K562 (cell line): ENCODE measurements at regions not wholly inside any gene's neighbourhood (a gene's known extent, or its start where the extent isn't known, plus 50 kb on each side); places are given as distances from the start of the nearest gene placed in this dataset.

Experiments used
- ATAC-seq: fragments of 200-7000 bp; cut with Tn5 transposase; 3 replicates; pipeline ENCODE4 v1.9.1; 2020; ENCODE audit warnings: moderate library complexity
- BruUV-seq: library from RNA; stranded (reverse); fragments of 400-500 nt; replicated peaks from 2 replicates; lab custom pipeline; 2021; lab: Mats Ljungman, UMichigan
- CTCF ChIA-PET: fragments of 300-600 bp; formaldehyde crosslinking; extraction: SDS; loops from one replicate; lab custom pipeline; 2021; ENCODE audit warnings: low intra/inter-chr PET ratio; lab: Yijun Ruan, JAX
- POLR2A ChIA-PET: fragments of 300-600, 350-650 bp; sonication (Branson Sonifier 250); formaldehyde crosslinking; extraction: SDS; loops from one replicate; lab custom pipeline; 2021; ENCODE audit warnings: antibody characterized with exemption, inconsistent platforms; lab: Yijun Ruan, JAX
- DNase-seq, 4 experiments: peaks; one replicate each; pipeline versions ENCODE4 v3.0.0 to v3.0.0-alpha.2; 2011 to 2018; ENCODE audit warnings: low spot score in 3 of 4, mixed read lengths in 3 of 4; ENCODE audit errors: extremely low read depth in 1 of 4
- FAIRE-seq: peaks from 2 replicates; lab custom pipeline; 2011; peaks lifted over from hg19 to GRCh38; lab: Jason Lieb, UNC
- H2AFZ ChIP-seq: 2 replicates; pipeline ENCODE4 v1.6.0; 2011; ENCODE audit warnings: low read depth, low read length, control low read depth, inconsistent platforms
- H3K27ac ChIP-seq: fragments of 200-600 bp; 3 replicates; pipeline ENCODE4 v1.8.0; 2011; ENCODE audit warnings: low read depth, mild to moderate bottlenecking, control low read depth, inconsistent platforms, low read length, moderate library complexity, mixed read lengths; ENCODE audit errors: extremely low read depth
- H3K27me3 ChIP-seq, 2 experiments: fragments of 300-600 bp in 1 of 2; 2 replicates in 1 of 2; 3 replicates in 1 of 2; pipeline versions ENCODE4 v1.6.0 to v1.8.0; 2011; ENCODE audit warnings: inconsistent platforms in 2 of 2, low read length in 2 of 2, mild to moderate bottlenecking in 1 of 2, mixed read lengths in 1 of 2, moderate library complexity in 1 of 2; ENCODE audit not compliant: control insufficient read depth in 2 of 2, insufficient read depth in 2 of 2
- H3K36me3 ChIP-seq: fragments of 300-600 bp; 3 replicates; pipeline ENCODE4 v1.8.0; 2011; ENCODE audit warnings: mild to moderate bottlenecking, low read length, inconsistent platforms; ENCODE audit not compliant: control insufficient read depth, insufficient read depth
- H3K4me1 ChIP-seq, 2 experiments: fragments of 200-600 bp in 1 of 2; replicated peaks in 1 of 2; 2 replicates in 1 of 2; 3 replicates in 1 of 2; pipeline versions ENCODE4 v1.5.1 to v1.8.0; 2011; ENCODE audit warnings: inconsistent platforms in 2 of 2, low read length in 2 of 2, mild to moderate bottlenecking in 1 of 2, mixed read lengths in 1 of 2, moderate library complexity in 1 of 2; ENCODE audit not compliant: control insufficient read depth in 2 of 2, insufficient read depth in 2 of 2
- H3K4me2 ChIP-seq: 2 replicates; pipeline ENCODE4 v1.6.1; 2011; ENCODE audit warnings: low read length, control low read depth, inconsistent platforms, mixed read lengths; ENCODE audit not compliant: insufficient read depth
- H3K4me3 ChIP-seq: fragments of 200-600 bp; sonication (generic), shearing (Covaris generic); 2 replicates; pipeline ENCODE4 v1.5.1; 2016; ENCODE audit warnings: control low read depth, inconsistent platforms
- H3K79me2 ChIP-seq: fragments of 200-600 bp; 3 replicates; pipeline ENCODE4 v1.8.0; 2011; ENCODE audit warnings: low read length, inconsistent platforms; ENCODE audit not compliant: control insufficient read depth, insufficient read depth
- H3K9ac ChIP-seq, 2 experiments: 2 replicates each; pipeline versions ENCODE4 v1.6.0 to v1.6.1; 2011; ENCODE audit warnings: low read depth in 2 of 2, low read length in 2 of 2, control low read depth in 1 of 2, inconsistent platforms in 1 of 2, mild to moderate bottlenecking in 1 of 2, mixed read lengths in 1 of 2; ENCODE audit not compliant: insufficient read depth in 1 of 2
- H3K9me1 ChIP-seq: one replicate; pipeline ENCODE4 v1.6.0; 2011; ENCODE audit warnings: inconsistent platforms, mild to moderate bottlenecking, low read length, moderate library complexity; ENCODE audit not compliant: control insufficient read depth, insufficient read depth
- H3K9me3 ChIP-seq: replicated peaks from 2 replicates; pipeline ENCODE4 v1.5.1; 2011; ENCODE audit warnings: low read depth, low read length, inconsistent platforms; ENCODE audit not compliant: control insufficient read depth, insufficient read depth
- H4K20me1 ChIP-seq: replicated peaks from 2 replicates; pipeline ENCODE4 v1.6.1; 2011; ENCODE audit warnings: low read length, inconsistent platforms, mixed read lengths; ENCODE audit not compliant: control insufficient read depth, insufficient read depth
- CHD2 ChIP-seq: IDR thresholded peaks from 2 replicates; pipeline ENCODE4 v1.6.1; 2011; ENCODE audit warnings: low read depth, low read length
- ELF4 ChIP-seq: fragments of 450-650 bp; formaldehyde crosslinking; IDR thresholded peaks from 2 replicates; pipeline ENCODE4 v1.4.0; 2022; ENCODE audit warnings: missing genetic modification characterization
- FOXP1 ChIP-seq: sonication (generic); formaldehyde crosslinking; IDR thresholded peaks from 2 replicates; pipeline ENCODE4 v1.8.0; 2022; ENCODE audit warnings: mild to moderate bottlenecking, missing genetic modification reagents
- IRF1 ChIP-seq: sonication (generic); formaldehyde crosslinking; IDR thresholded peaks from 2 replicates; pipeline ENCODE4 v1.8.0; 2022; ENCODE audit warnings: missing genetic modification reagents, mild to moderate bottlenecking, borderline replicate concordance
- KDM2B ChIP-seq: fragments of 250-450 bp; sonication (Bioruptor Pico); IDR thresholded peaks from 2 replicates; pipeline ENCODE4 v1.8.0; 2021; ENCODE audit warnings: mild to moderate bottlenecking, moderate library complexity
- THRA ChIP-seq: fragments of 450-650 bp; IDR thresholded peaks from 2 replicates; pipeline ENCODE4 v1.6.1; 2017; ENCODE audit warnings: mild to moderate bottlenecking, moderate library complexity
- ZBTB11 ChIP-seq, 3 experiments: fragments of 200-800 bp in 1 of 3; fragments of 250-450 bp in 1 of 3; fragments of 450-650 bp in 1 of 3; sonication (Bioruptor Pico) in 1 of 3; sonication (Bioruptor generic) in 1 of 3; formaldehyde crosslinking in 1 of 3; IDR thresholded peaks; 2 replicates each; pipeline versions ENCODE4 v1.6.1 to v1.8.0; 2016 to 2022; ENCODE audit warnings: mild to moderate bottlenecking in 2 of 3, missing genetic modification characterization in 2 of 3, missing compliant biosample characterization in 1 of 3, moderate library complexity in 1 of 3
- ZNF274 ChIP-seq: IDR thresholded peaks from 2 replicates; pipeline ENCODE4 v1.6.1; 2011; ENCODE audit warnings: low read depth, mild to moderate bottlenecking, low read length, moderate library complexity, borderline replicate concordance
- ZNF695 ChIP-seq: fragments of 450-650 bp; formaldehyde crosslinking; IDR thresholded peaks from 2 replicates; pipeline ENCODE4 v1.4.0; 2020; ENCODE audit warnings: mild to moderate bottlenecking, moderate library complexity
- WGBS: fragments of 100-300 bp; shearing (Covaris generic); methylation state at CpG from one replicate; pipeline ENCODE4 v1.1.6; 2016; ENCODE audit warnings: low coverage, mixed read lengths; ENCODE audit not compliant: insufficient coverage; ENCODE audit errors: missing lambda C conversion rate; 5-methylcytosine and 5-hydroxymethylcytosine counted together
- in situ Hi-C: fragments of 300-500 bp; cut with MboI; formaldehyde crosslinking; loops from 4 replicates; pipeline ENCODE4 v1.15.0; 2018; ENCODE audit warnings: inconsistent platforms, mixed read lengths
- intact Hi-C: fragments of 100-400 bp; cut with micrococcal nuclease; formaldehyde crosslinking; loops from 2 replicates; pipeline ENCODE4 v1.14.2; 2022

- no peak overlapping the region for H3K27ac ChIP-seq
- intact Hi-C loops: no loop called here
Observed at GRCh38 chr9:84436386-84437109, 96.0 kb upstream of the SLC28A3 start.

More at GRCh38 chr9:84436386-84437109, 96.0 kb upstream of the SLC28A3 start:
- Histone ChIP-seq H3K9me3 (no peaks in the 10 kb centered on the region), H4K20me1 (no peaks in the 10 kb centered on the region), H3K4me3 (no peak overlapping the region), H3K36me3 (no peaks in the 10 kb centered on the region), H3K79me2 (no peaks in the 10 kb centered on the region), H3K4me1 (no peaks in the 10 kb centered on the region; a peak in 1 of 5 replicates), H3K9me1 (no peaks in the 10 kb centered on the region), H3K4me2 (no peak overlapping the region), H2AFZ (no peak overlapping the region), H3K9ac (no peak overlapping the region), H3K27me3 (no peaks in the 10 kb centered on the region)
- CTCF ChIA-PET: no interaction called here
- no peak for ATAC-seq
- 3% methylated on average over 5 of the region's 5 CpGs for WGBS
- no peak for DNase-seq
- no peak for FAIRE-seq
- no TSS peak for BruUV-seq
- in situ Hi-C loops: no loop called here
- TF ChIP-seq THRA (no peak), ZBTB11 (CRISPR knock-in tag; IDR thresholded peaks at IDR 0.05) (no peak), ZNF695 (CRISPR knock-in tag) (no peak), FOXP1 (CRISPR knock-in tag) (no peak), ZNF274 (no peak), IRF1 (CRISPR knock-in tag) (no peak), KDM2B (CRISPR knock-in tag) (no peak), CHD2 (no peak), ELF4 (CRISPR knock-in tag) (no peak)
- TF ChIP-seq, all 486 proteins: peak for 0
- POLR2A ChIA-PET: interaction anchor here (0.9 kb wide), 1 partner anchor 18 kb away, joined by 4 read pairs; no protein-coding TSS in a partner anchor
